ENCODE measurements at regions not wholly inside any gene's neighbourhood (a gene's known extent, or its start where the extent isn't known, plus 50 kb on each side); places are given as distances from the start of the nearest gene placed in this dataset.

DNA sequence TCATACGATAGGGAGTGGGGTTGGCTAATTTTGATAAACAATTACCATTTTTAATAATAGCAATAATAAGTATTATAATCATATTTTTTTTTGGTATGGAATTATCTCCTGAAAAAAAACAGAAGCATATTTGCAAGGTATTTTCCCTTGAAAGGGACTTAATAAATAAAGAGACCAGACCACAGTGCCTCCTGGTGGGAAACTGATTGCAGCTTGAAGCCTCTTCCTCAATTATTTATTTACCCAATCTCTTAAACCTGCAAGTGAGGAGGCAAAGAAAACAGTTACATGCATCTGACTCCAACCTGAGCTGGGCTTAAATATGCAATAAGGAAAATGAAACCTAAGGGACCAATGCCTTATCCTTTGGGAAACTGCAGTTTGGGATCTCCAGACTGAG, 388.1 kb upstream of the ACO1 start:
- H3K9me2 ChIP-seq (replicated peaks; ENCODE audit: insufficient read depth, low read length), result no peaks in the 10 kb centered on the region
- no peaks in the 10 kb centered on the region for H3K9me3 ChIP-seq (replicated peaks; ENCODE audit: insufficient read depth, low read length)
- H3K4me1 ChIP-seq (ENCODE audit: low read length), result no peaks in the 10 kb centered on the region
- H4K20me1 ChIP-seq (ENCODE audit: insufficient read depth, low read length), result no peaks in the 10 kb centered on the region
- H3K27ac ChIP-seq (ENCODE audit: low read length), result no peak overlapping the region
- H3F3A ChIP-seq (ENCODE audit: insufficient read depth, low read length), result no peaks in the 10 kb centered on the region
- TF ChIP-seq, protein P1, sequence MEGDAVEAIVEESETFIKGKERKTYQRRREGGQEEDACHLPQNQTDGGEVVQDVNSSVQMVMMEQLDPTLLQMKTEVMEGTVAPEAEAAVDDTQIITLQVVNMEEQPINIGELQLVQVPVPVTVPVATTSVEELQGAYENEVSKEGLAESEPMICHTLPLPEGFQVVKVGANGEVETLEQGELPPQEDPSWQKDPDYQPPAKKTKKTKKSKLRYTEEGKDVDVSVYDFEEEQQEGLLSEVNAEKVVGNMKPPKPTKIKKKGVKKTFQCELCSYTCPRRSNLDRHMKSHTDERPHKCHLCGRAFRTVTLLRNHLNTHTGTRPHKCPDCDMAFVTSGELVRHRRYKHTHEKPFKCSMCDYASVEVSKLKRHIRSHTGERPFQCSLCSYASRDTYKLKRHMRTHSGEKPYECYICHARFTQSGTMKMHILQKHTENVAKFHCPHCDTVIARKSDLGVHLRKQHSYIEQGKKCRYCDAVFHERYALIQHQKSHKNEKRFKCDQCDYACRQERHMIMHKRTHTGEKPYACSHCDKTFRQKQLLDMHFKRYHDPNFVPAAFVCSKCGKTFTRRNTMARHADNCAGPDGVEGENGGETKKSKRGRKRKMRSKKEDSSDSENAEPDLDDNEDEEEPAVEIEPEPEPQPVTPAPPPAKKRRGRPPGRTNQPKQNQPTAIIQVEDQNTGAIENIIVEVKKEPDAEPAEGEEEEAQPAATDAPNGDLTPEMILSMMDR (IDR thresholded peaks at IDR 0.05; ENCODE audit: low read length), result no peak
- no peak for TF ChIP-seq EZH2 (optimal IDR thresholded peaks at IDR 0.05; ENCODE audit: low read depth, low read length)
- no peak overlapping the region for H3K4me2 ChIP-seq (ENCODE audit: low read depth, low read length)
- no peaks in the 10 kb centered on the region for H3K27me3 ChIP-seq (replicated peaks; ENCODE audit: insufficient read depth, low read length)
- H3K4me3 ChIP-seq (ENCODE audit: low read length), result no peak overlapping the region
- no peaks in the 10 kb centered on the region for H3K36me3 ChIP-seq (replicated peaks; ENCODE audit: insufficient read depth, low read length)
- H2AFZ ChIP-seq (ENCODE audit: low read length), result no peak overlapping the region
- H3K9ac ChIP-seq (ENCODE audit: low read length), result no peak overlapping the region
- peak; percentile 21 for DNase-seq
- H3K79me2 ChIP-seq (ENCODE audit: low read length), result no peaks in the 10 kb centered on the region

DNA sequence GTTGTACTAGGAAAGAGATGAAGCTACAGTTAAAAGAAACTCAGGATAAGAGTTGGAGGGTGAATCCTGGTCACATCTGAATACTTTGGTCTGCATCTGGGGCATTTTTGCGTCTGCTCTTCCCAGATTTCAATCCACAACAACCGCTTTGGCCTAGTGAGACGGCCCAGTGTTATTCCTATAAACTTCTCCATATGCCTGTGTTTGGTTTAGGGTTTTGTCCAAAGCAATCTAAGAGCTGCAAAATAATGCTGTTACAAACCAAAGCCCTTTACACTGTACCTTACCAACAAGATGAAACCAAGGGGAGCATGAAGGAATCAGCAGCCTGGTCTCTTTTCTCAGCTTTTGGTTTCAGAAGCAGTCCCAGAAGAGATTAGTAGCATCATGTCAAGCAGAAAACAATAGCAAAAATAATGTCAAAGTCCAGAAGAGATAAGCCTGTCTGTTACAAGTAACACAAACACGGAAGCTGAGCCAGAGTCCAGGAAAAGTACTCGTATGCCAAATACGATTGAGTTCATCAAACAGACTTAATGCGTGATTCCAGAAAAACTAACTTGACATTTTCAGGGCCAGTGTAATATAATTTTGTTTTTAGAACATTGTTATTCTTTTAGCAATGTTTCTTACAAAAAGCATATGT, 379.9 kb upstream of the ACO1 start:
- peaks cover 8% of the 10 kb centered on the region for H3K4me1 ChIP-seq (ENCODE audit: low read length)

DNA sequence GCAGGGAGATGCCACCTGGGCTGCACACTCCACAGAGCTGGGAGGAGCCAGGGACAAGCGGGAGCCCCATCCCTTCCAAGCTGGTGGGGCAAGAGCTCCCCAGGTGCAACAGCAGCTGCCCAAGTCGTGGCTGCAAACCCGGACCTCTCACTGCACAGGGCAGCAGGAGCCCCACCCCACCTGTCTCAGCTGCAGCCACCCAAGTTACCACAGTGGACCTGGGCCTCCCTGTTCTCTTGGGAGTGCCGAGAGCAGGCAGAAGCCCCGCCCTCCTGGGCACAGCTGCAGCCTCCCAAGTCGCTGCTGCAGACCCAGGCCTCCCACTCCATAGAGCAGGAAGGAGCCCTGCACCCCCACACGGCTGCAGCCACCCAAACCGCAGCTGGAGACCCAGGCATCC, 374.1 kb upstream of the ACO1 start:
- Histone ChIP-seq H3F3A (ENCODE audit: insufficient read depth, low read length) (no peaks in the 10 kb centered on the region), H3K9me2 (replicated peaks; ENCODE audit: insufficient read depth, low read length) (no peaks in the 10 kb centered on the region), H3K27ac (ENCODE audit: low read length) (no peak overlapping the region), H3K4me2 (ENCODE audit: low read depth, low read length) (no peak overlapping the region), H4K20me1 (ENCODE audit: insufficient read depth, low read length) (no peaks in the 10 kb centered on the region), H3K4me1 (ENCODE audit: low read length) (no peaks in the 10 kb centered on the region), H3K36me3 (replicated peaks; ENCODE audit: insufficient read depth, low read length) (no peaks in the 10 kb centered on the region), H3K4me3 (ENCODE audit: low read length) (no peak overlapping the region), H3K9me3 (replicated peaks; ENCODE audit: insufficient read depth, low read length) (no peaks in the 10 kb centered on the region), H3K27me3 (replicated peaks; ENCODE audit: insufficient read depth, low read length) (no peaks in the 10 kb centered on the region), H3K9ac (ENCODE audit: low read length) (no peak overlapping the region), H2AFZ (ENCODE audit: low read length) (peak overlapping the region; percentile 15; the same call in 1 of the 2 replicates), H3K79me2 (ENCODE audit: low read length) (no peaks in the 10 kb centered on the region)
- DNase-seq, result no peak
- TF ChIP-seq, protein P1 (IDR thresholded peaks at IDR 0.05; ENCODE audit: low read length), result no peak
- TF ChIP-seq EZH2 (optimal IDR thresholded peaks at IDR 0.05; ENCODE audit: low read depth, low read length) (no peak), EZH2phosphoT487 (IDR thresholded peaks at IDR 0.05; ENCODE audit: low read length) (no peak)

More for the DNA sequence above, 379.9 kb upstream of the ACO1 start:
- H3K9ac ChIP-seq (ENCODE audit: low read length), result no peak overlapping the region
- no peaks in the 10 kb centered on the region for H3K79me2 ChIP-seq (ENCODE audit: low read length)
- H3K4me2 ChIP-seq (ENCODE audit: low read depth, low read length), result peak overlapping the region; percentile 16; the same call in 1 of the 2 replicates
- H3K9me2 ChIP-seq (replicated peaks; ENCODE audit: insufficient read depth, low read length), result no peaks in the 10 kb centered on the region
- no peak overlapping the region for H3K4me3 ChIP-seq (ENCODE audit: low read length)
- no peak overlapping the region for H2AFZ ChIP-seq (ENCODE audit: low read length)
- no peaks in the 10 kb centered on the region for H3K27me3 ChIP-seq (replicated peaks; ENCODE audit: insufficient read depth, low read length)
- no peak for TF ChIP-seq EZH2 (optimal IDR thresholded peaks at IDR 0.05; ENCODE audit: low read depth, low read length)
- TF ChIP-seq, protein P1 (IDR thresholded peaks at IDR 0.05; ENCODE audit: low read length), result no peak
- TF ChIP-seq EZH2phosphoT487 (IDR thresholded peaks at IDR 0.05; ENCODE audit: low read length), result no peak
- no peak overlapping the region; the same call in 1 of the 2 replicates for H3K27ac ChIP-seq (ENCODE audit: low read length)
- H3K36me3 ChIP-seq (replicated peaks; ENCODE audit: insufficient read depth, low read length), result no peaks in the 10 kb centered on the region
- DNase-seq, result peak; percentile 54
- H4K20me1 ChIP-seq (ENCODE audit: insufficient read depth, low read length), result no peaks in the 10 kb centered on the region
- H3K9me3 ChIP-seq (replicated peaks; ENCODE audit: insufficient read depth, low read length), result no peaks in the 10 kb centered on the region
- 0 out of 2 replicates have a peak, but pooled peaks cover 2% of the 10 kb centered on the region for H3F3A ChIP-seq (ENCODE audit: insufficient read depth, low read length)
